ENCODE measurements at regions not wholly inside any gene's neighbourhood (a gene's known extent, or its start where the extent isn't known, plus 50 kb on each side); places are given as distances from the start of the nearest gene placed in this dataset.

- DNase-seq (ENCODE audit: low read depth, low spot score), result no peak
Observed at GRCh38 chr2:51693640-51694039, 661.7 kb upstream of the NRXN1 start.

DNA sequence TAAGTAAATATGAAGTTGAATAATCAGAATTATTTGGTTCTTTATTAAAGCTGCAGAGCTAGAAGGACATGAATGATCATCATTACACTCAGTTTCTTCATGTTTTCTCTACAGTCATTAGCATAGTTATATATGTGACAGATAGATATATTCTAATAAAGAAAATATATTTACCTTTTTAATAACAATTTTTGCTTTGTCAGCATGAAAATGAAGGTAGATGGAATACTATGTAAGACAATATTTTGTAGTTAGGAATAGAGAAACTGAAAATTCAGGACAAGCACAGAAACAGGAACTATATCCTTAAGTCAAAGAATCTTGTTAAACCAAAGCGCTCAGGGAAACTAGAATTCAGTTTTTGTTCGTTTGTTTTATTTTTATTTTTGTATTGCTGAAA lies 649.9 kb upstream of the NRXN1 start:
- no peak for DNase-seq (ENCODE audit: low read depth, low spot score)

GRCh38 chr2:51673628-51674027 lies 641.7 kb upstream of the NRXN1 start:
- peak; percentile 2 for DNase-seq (ENCODE audit: low read depth, low spot score)

GRCh38 chr2:51667679-51668078 lies 635.7 kb upstream of the NRXN1 start:
- no peak for DNase-seq (ENCODE audit: low read depth, low spot score)

DNA sequence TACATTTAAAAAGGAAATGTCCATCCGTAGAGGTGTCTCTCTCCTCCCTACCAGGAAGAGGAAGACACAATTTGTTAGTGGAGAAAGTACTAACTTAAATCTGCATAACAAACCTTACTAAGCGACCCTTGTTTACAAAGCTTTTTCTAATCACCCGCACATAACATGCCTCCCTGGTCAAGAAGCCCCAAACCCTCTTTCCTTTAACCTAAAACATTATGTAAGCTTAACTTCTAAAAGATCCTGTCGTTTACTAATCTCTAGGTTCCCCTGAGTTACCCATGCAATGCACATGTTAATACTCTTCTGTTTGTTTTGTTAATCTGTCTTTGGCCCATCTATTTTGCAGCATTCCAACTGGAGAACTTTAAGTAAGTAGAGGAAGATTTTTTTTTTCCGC lies 630.3 kb upstream of the NRXN1 start:
- no peak for DNase-seq (ENCODE audit: low read depth, low spot score)

DNA sequence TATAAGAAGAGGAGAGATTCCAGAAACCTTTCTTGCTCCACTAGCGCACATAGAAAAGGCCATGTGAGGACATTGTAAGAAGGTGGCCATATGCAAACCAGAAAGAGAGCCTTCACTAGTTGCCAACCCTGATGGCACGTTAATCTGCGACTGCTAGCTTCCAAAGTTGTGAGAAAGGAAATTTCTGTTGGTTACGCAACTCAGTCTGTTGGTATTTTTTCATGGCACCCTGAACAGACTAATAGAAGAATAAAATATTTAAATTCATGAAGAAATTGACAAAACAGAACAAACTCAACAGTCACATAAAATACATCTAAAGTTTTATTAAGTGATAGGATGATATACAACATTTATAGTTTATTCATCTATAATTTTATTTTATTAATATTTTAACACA lies 625.9 kb upstream of the NRXN1 start:
- no peak for DNase-seq (ENCODE audit: low read depth, low spot score)

DNA sequence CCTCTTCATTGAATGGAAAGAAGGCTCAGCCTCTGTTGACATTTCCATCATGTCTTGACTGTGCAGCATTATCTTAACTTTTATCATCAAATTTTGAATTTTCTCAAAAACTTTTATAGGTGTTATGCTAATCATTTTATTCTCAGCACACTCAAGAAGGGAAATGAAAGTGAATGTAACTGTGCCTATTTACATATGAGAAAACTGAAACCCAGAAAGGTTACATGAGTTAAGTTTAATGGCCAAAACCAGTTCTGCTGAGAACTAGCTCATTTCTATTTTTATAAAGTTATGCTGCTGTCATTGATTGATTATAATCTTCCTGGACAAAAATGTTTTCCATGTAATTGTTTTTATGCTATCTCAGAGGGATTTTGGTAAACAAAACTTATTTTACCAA lies 618.8 kb upstream of the NRXN1 start:
- no peak for DNase-seq (ENCODE audit: low read depth, low spot score)

- DNase-seq (ENCODE audit: low read depth, low spot score), result no peak
Observed at GRCh38 chr2:51649366-51649765, 617.4 kb upstream of the NRXN1 start.

- no peak for DNase-seq (ENCODE audit: low read depth, low spot score)
Observed at GRCh38 chr2:51638811-51639210, 606.9 kb upstream of the NRXN1 start.

DNA sequence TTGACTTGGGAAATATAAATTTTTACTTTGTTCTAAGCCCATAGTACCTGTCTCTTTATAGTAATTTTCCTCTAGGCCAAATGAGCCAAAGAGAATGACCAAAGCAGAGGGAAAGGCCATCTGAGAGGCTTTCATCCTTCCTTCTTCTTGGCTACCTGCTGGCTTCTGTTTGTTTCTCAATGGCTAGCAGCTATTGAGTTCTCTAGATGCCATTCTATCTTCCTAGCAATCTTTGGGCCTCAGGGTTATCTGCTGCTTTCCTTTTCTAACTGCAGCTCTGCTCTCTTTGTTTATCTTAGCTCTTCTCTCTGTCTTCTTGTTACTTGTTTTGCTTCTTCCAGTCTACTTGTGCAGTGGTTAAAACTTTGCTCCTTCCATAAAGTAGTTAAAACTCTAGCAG lies 601.1 kb upstream of the NRXN1 start:
- DNase-seq (ENCODE audit: low read depth, low spot score), result no peak

- DNase-seq (ENCODE audit: low read depth, low spot score), result no peak
Observed at GRCh38 chr2:51629406-51629805, 597.5 kb upstream of the NRXN1 start.

GRCh38 chr2:51628917-51629316 lies 597.0 kb upstream of the NRXN1 start:
- DNase-seq (ENCODE audit: low read depth, low spot score), result no peak

DNA sequence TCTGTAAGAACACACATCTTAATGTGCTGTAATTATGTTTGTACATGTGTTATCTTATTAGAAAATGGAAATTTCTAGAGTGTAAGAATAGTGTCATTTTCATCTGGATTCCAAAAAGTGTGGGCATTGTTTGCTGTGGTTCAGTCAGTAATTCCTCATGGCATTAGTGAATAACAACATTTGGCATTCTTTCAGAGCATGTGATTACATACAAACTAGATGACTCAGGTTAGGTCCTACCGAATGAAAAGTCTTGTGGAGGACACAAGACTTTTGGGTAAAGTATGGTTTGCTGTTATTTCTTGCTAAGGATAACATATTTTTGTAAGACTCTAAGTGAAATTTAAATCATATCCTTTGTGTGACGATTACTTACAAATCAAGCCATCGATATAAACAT lies 593.1 kb upstream of the NRXN1 start:
- peak; percentile 47 for DNase-seq (ENCODE audit: low read depth, low spot score)

DNA sequence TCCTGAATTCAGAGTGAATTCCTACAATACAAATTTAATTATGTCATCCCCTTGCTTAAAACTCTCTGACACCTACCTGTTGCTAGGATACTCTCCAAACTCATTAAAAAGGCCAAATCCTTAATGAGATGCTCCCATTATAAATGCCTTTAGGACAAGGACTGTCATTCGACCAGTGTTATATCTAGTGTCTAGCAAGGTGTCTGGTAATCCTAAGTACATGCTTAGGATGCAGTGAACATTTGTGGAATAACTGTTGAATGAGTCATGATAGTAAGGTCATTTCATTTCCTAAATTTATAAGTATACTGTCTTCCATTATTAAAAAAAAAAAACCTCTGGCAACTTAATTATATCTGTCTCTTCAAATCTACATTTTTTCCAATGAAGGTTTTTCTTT lies 588.9 kb upstream of the NRXN1 start:
- peak; percentile 2 for DNase-seq (ENCODE audit: low read depth, low spot score)

DNA sequence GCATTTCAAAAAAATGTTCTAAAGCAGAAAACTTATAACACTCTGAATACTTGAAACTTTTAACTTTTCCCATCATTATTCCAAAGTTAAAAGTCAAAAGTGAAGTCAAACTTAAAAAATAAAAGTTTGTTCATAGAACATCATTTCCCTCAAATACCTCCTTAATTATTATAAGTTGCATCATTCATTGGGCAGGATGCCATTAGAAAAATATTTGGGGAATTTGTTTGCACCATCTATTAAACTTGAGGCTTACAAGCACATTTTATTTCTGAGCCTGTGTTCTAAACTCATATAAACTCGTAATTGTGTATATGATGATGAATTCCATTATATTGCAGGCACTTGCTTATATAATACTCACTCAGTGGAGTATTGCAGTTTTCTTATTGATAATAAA lies 588.0 kb upstream of the NRXN1 start:
- DNase-seq (ENCODE audit: low read depth, low spot score), result no peak

GRCh38 chr2:51612387-51612786 lies 580.5 kb upstream of the NRXN1 start:
- no peak for DNase-seq (ENCODE audit: low read depth, low spot score)

DNA sequence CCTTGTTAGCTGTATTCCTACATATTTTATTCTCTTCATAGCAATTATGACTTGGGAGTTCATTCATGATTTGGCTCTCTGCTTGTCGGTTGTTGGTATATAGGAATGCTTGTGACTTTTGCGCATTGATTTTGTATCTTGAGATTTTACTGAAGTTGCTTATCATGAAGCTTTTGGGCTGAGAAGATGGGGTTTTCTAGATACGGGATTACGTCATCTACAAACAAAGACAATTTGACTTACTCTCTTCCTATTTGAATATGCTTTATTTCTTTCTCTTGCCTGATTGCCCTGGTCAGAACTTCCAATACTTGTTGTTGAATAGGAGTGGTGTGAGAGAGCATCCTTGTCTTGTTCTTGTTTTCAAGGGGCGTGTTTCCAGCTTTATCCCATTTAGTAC lies 569.8 kb upstream of the NRXN1 start:
- DNase-seq (ENCODE audit: low read depth, low spot score), result no peak

- no peak for DNase-seq (ENCODE audit: low read depth, low spot score)
Observed at GRCh38 chr2:51597086-51597485, 565.2 kb upstream of the NRXN1 start.

GRCh38 chr2:51595836-51596235 lies 563.9 kb upstream of the NRXN1 start:
- no peak for DNase-seq (ENCODE audit: low read depth, low spot score)

DNA sequence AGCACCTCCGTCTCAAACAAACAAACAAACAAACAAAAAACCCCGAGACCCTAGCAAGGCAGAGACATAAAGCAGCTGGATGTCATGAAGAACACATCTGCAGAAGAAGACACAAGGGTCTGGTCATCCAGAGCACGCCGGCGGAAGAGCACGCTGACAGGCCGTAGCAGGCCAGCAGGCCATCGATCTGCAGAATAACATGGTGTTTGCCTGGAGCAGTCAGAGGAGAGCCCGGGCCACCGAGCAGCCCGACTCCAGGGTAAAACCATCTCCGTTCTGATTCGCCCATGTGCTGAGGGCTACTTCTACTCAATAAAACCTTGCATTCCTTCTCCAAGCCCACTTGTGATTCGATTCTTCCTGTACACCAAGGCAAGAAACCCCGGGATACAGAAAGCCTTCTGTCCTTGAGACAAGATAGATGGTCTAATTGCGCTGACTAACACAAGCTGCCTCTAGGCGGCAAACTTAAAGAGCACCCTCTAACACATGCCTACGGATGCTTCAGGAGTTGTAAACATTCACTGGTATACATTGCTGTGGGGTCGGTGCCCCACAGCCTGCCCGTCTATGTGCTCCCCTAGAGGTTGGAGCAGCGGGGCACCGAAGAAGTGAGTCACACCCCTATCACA lies 549.8 kb upstream of the NRXN1 start:
- no peak for DNase-seq (ENCODE audit: low read depth, low spot score)

DNA sequence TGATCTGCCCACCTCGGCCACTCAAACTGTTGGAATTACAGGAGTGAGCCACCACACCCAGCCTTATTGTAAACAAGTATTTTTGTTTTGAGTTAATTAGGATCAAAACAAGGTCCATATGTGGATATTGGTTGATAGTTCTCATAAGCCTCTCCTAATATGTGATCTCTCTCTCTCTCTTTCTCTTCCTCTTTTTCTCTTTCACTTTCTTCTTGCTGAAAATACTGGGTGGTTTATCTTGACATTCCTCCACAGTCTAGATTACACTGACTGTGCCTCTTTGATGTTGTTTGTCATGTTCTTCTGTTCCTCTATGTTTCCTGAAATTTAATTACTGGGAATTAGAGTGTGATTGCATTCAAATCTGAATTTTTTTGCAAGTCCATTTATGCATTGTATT lies 547.5 kb upstream of the NRXN1 start:
- no peak for DNase-seq (ENCODE audit: low read depth, low spot score)

DNA sequence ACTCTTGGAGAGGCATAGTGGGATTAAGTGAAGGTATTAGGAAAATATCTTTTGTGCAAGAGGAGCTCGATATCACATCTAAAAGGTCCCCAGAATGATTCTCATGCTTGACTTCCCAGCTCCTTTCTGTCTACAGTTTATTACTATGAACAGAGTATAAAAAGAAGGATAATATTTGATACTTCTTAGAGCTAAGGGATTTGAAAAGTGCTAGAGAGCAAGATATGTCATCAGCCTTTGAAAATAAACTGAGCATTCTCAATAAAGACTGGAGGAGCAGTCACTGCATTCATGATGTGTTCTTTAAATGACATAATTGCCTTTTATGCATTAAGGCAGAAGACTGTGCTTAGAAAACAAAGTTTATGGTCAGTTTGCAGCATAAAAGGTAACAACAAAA lies 543.2 kb upstream of the NRXN1 start:
- no peak for DNase-seq (ENCODE audit: low read depth, low spot score)

DNA sequence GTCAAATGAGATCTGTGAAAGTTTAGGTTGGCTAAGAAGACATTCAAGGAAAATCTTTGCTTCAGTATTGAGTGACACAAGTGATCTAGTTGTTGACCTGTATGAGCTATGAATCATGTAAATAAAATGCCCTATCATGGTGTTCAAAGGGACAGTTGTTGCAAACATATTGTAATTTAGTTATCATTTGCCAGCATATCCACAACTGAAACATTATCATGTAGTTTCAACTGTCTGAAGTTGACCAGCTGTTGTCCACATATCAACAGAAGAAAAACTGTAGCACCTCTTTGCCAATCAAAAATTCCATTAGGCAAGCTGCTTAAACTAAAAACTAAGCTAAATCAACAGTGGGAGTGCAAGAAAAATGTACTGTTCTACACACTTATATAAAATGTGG lies 527.1 kb upstream of the NRXN1 start:
- DNase-seq (ENCODE audit: low read depth, low spot score), result no peak

DNA sequence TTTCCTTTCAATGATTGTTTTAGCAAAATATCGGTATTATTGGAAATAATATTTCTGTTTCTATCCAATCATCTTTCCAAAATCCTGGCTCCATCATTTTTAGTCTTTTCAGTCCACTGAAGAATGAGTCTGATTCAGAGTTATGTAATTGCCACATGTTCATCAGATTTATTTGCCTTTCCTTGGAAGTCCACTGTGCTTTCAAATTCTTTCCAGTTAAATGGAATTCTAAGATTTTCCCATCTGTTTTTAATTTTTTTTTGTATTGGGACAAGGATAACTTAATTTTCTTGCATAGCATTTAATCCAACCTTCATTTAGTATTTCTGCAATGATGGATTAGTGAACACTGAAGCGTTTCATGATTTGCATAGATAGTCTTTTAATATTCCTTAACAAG lies 521.5 kb upstream of the NRXN1 start:
- no peak for DNase-seq (ENCODE audit: low read depth, low spot score)
